OCI-LY7 (cell line): ENCODE measurements at regions not wholly inside any gene's neighbourhood (a gene's known extent, or its start where the extent isn't known, plus 50 kb on each side); places are given as distances from the start of the nearest gene placed in this dataset.

ENCODE experiments used
- BruUV-seq: library from RNA; stranded (reverse); fragments of 400-500 nt; replicated peaks from 2 replicates; lab custom pipeline; 2021; lab: Mats Ljungman, UMichigan
- CTCF ChIA-PET: fragments of 300-600 bp; sonication (Branson Sonifier 250); formaldehyde crosslinking; loops from one replicate; lab custom pipeline; 2022; ENCODE audit warnings: antibody characterized with exemption; ENCODE audit not compliant: unreplicated experiment; lab: Charles Lee
- POLR2A ChIA-PET: fragments of 300-600 bp; sonication (Branson Sonifier 250); formaldehyde crosslinking; loops from one replicate; lab custom pipeline; 2022; ENCODE audit warnings: antibody characterized with exemption; lab: Charles Lee
- DNase-seq: peaks from one replicate; pipeline ENCODE4 v3.0.0-alpha.2; 2015; ENCODE audit warnings: low spot score
- H2AFZ ChIP-seq: fragments of 200-600 bp; sonication (generic), shearing (Covaris generic); 2 replicates; pipeline ENCODE4 v1.6.1; 2014; ENCODE audit warnings: mild to moderate bottlenecking, antibody characterized with exemption, low read length, moderate library complexity
- H3K27ac ChIP-seq: fragments of 200-600 bp; sonication (generic); 2 replicates; pipeline ENCODE4 v1.5.1; 2014; ENCODE audit warnings: mixed run types, low read depth, mild to moderate bottlenecking, moderate library complexity, low read length, inconsistent platforms; ENCODE audit not compliant: poor library complexity, severe bottlenecking
- H3K36me3 ChIP-seq: fragments of 200-600 bp; sonication (generic); 2 replicates; pipeline ENCODE4 v1.6.1; 2014; ENCODE audit warnings: mild to moderate bottlenecking, antibody characterized with exemption, low read length, moderate library complexity, mixed read lengths; ENCODE audit not compliant: insufficient read depth
- H3K4me1 ChIP-seq: fragments of 200-600 bp; sonication (generic); 2 replicates; pipeline ENCODE4 v1.5.1; 2014; ENCODE audit warnings: mild to moderate bottlenecking, low read length; ENCODE audit not compliant: insufficient read depth, poor library complexity, severe bottlenecking
- H3K4me2 ChIP-seq: fragments of 200-600 bp; sonication (generic); 2 replicates; pipeline ENCODE4 v1.6.1; 2014; ENCODE audit warnings: mild to moderate bottlenecking, low read length
- H3K4me3 ChIP-seq: fragments of 200-600 bp; sonication (generic); 2 replicates; pipeline ENCODE4 v1.5.1; 2014; ENCODE audit warnings: mild to moderate bottlenecking, low read depth, low read length; ENCODE audit not compliant: poor library complexity, severe bottlenecking
- H3K79me2 ChIP-seq: fragments of 200-600 bp; sonication (generic); 2 replicates; pipeline ENCODE4 v1.6.1; 2016; ENCODE audit warnings: low read depth, mild to moderate bottlenecking, low read length, moderate library complexity, mixed read lengths; ENCODE audit not compliant: insufficient read depth
- H3K9me2 ChIP-seq: fragments of 200-600 bp; sonication (generic); 2 replicates; pipeline ENCODE4 v1.6.1; 2016; ENCODE audit warnings: mild to moderate bottlenecking, low read length, mixed read lengths; ENCODE audit not compliant: insufficient read depth
- H3K9me3 ChIP-seq: fragments of 200-600 bp; sonication (generic); 2 replicates; pipeline ENCODE4 v1.6.1; 2014; ENCODE audit warnings: mild to moderate bottlenecking, mixed run types, low read length, mixed read lengths
- H4K20me1 ChIP-seq: fragments of 200-600 bp; sonication (generic); 2 replicates; pipeline ENCODE4 v1.6.1; 2014; ENCODE audit warnings: mild to moderate bottlenecking, antibody characterized with exemption, low read length, moderate library complexity, mixed read lengths; ENCODE audit not compliant: insufficient read depth
- CTCF ChIP-seq: fragments of 200-600 bp; sonication (generic); conservative IDR thresholded peaks from 2 replicates; pipeline ENCODE4 v1.5.1; 2014; ENCODE audit warnings: mild to moderate bottlenecking, antibody characterized with exemption, low read length, moderate library complexity, mixed read lengths
- EZH2phosphoT487 ChIP-seq: fragments of 200-600 bp; sonication (generic); IDR thresholded peaks from 2 replicates; pipeline ENCODE4 v1.6.1; 2018; ENCODE audit warnings: low read depth, borderline replicate concordance, mild to moderate bottlenecking, mixed run types, antibody characterized with exemption, low read length, moderate library complexity, mixed read lengths
- intact Hi-C: fragments of 100-400 bp; cut with micrococcal nuclease; formaldehyde crosslinking; loops from one replicate; pipeline ENCODE4 v1.10.0; 2022; ENCODE audit not compliant: unreplicated experiment

GRCh38 chr14:26304056-26304455 lies 293.8 kb downstream of the NOVA1 start:
- CTCF ChIA-PET: no interaction called here
- H3K9me2 ChIP-seq: no peaks in the 10 kb centered on the region
- BruUV-seq: no TSS peak

GRCh38 chr14:26293909-26294308 lies 303.9 kb downstream of the NOVA1 start:
- Histone ChIP-seq H3K79me2 (no peaks in the 10 kb centered on the region), H3K4me3 (no peak overlapping the region), H3K9me2 (no peaks in the 10 kb centered on the region), H2AFZ (no peak overlapping the region), H3K4me2 (no peak overlapping the region), H3K27ac (no peak overlapping the region), H3K9me3 (no peaks in the 10 kb centered on the region), H4K20me1 (no peaks in the 10 kb centered on the region), H3K36me3 (no peaks in the 10 kb centered on the region), H3K4me1 (no peaks in the 10 kb centered on the region)
- CTCF ChIA-PET: no interaction called here
- POLR2A ChIA-PET: interaction anchor here (0.6 to 1.0 kb wide), 2 partner anchors 11 to 811 kb away, joined by 3 to 4 read pairs; no protein-coding TSS in a partner anchor
- TF ChIP-seq CTCF (no peak), EZH2phosphoT487 (no peak)
- no TSS peak for BruUV-seq
- intact Hi-C loops: no loop called here
- no peak for DNase-seq

More at GRCh38 chr14:26304056-26304455, 293.8 kb downstream of the NOVA1 start:
- no peak overlapping the region for H3K27ac ChIP-seq
- no peaks in the 10 kb centered on the region for H3K4me1 ChIP-seq
- intact Hi-C loops: no loop called here
- no peaks in the 10 kb centered on the region for H4K20me1 ChIP-seq
- H3K4me3 ChIP-seq: no peak overlapping the region
- DNase-seq: no peak
- H3K36me3 ChIP-seq: no peaks in the 10 kb centered on the region
- TF ChIP-seq CTCF (no peak), EZH2phosphoT487 (no peak)
- POLR2A ChIA-PET: interaction anchor here (0.6 kb wide), 1 partner anchor 30 kb away, joined by 3 read pairs; no protein-coding TSS in a partner anchor
- H2AFZ ChIP-seq: no peak overlapping the region
- H3K79me2 ChIP-seq: no peaks in the 10 kb centered on the region
- H3K9me3 ChIP-seq: 0 out of 2 replicates have a peak, but pooled peaks cover 16% of the 10 kb centered on the region
- no peak overlapping the region for H3K4me2 ChIP-seq

GRCh38 chr14:26289891-26290486 lies 307.8 kb downstream of the NOVA1 start:
- BruUV-seq: no TSS peak
- H3K79me2 ChIP-seq: no peaks in the 10 kb centered on the region

More at GRCh38 chr14:26289891-26290486, 307.8 kb downstream of the NOVA1 start:
- no peak overlapping the region for H2AFZ ChIP-seq
- H3K4me2 ChIP-seq: no peak overlapping the region
- no peaks in the 10 kb centered on the region for H3K4me1 ChIP-seq
- H3K36me3 ChIP-seq: no peaks in the 10 kb centered on the region
- CTCF ChIA-PET: no interaction called here
- TF ChIP-seq EZH2phosphoT487 (no peak), CTCF (no peak)
- H4K20me1 ChIP-seq: no peaks in the 10 kb centered on the region
- POLR2A ChIA-PET: no interaction called here
- H3K4me3 ChIP-seq: no peak overlapping the region
- no peaks in the 10 kb centered on the region for H3K9me2 ChIP-seq
- no peaks in the 10 kb centered on the region for H3K9me3 ChIP-seq
- intact Hi-C loops: no loop called here
- no peak for DNase-seq
- H3K27ac ChIP-seq: no peak overlapping the region
